Muscle layer of colon (tissue), 2 donors: ENCODE measurements at regions not wholly inside any gene's neighbourhood (a gene's known extent, or its start where the extent isn't known, plus 50 kb on each side); places are given as distances from the start of the nearest gene placed in this dataset.

ENCODE experiments used
- H3K27ac ChIP-seq: one replicate; pipeline ENCODE4 v1.7.0; 2013; ENCODE audit warnings: low read depth, mild to moderate bottlenecking, low read length, moderate library complexity
- H3K27me3 ChIP-seq, 2 donors: one replicate each; pipeline ENCODE4 v1.7.0; 2013; ENCODE audit warnings: low read length in 2 of 2, mild to moderate bottlenecking in 2 of 2; ENCODE audit not compliant: insufficient read depth in 2 of 2, control insufficient read depth in 1 of 2
- H3K36me3 ChIP-seq: one replicate; pipeline ENCODE4 v1.7.0; 2013; ENCODE audit warnings: mild to moderate bottlenecking, low read length; ENCODE audit not compliant: insufficient read depth
- H3K4me1 ChIP-seq: one replicate; pipeline ENCODE4 v1.7.0; 2013; ENCODE audit warnings: mild to moderate bottlenecking, low read length; ENCODE audit not compliant: insufficient read depth
- H3K4me3 ChIP-seq, 2 donors: one replicate each; pipeline ENCODE4 v1.7.0; 2013; ENCODE audit warnings: low read length in 2 of 2, low read depth in 1 of 2, mild to moderate bottlenecking in 1 of 2, moderate library complexity in 1 of 2
- H3K9ac ChIP-seq: one replicate; pipeline ENCODE4 v1.7.0; 2013; ENCODE audit warnings: low read length
- H3K9me3 ChIP-seq: one replicate; pipeline ENCODE4 v1.7.0; 2013; ENCODE audit warnings: mild to moderate bottlenecking, low read length
- donor health status: abdominal sarcoma.
- donor health status: Adenocarcinoma of cecum.

DNA sequence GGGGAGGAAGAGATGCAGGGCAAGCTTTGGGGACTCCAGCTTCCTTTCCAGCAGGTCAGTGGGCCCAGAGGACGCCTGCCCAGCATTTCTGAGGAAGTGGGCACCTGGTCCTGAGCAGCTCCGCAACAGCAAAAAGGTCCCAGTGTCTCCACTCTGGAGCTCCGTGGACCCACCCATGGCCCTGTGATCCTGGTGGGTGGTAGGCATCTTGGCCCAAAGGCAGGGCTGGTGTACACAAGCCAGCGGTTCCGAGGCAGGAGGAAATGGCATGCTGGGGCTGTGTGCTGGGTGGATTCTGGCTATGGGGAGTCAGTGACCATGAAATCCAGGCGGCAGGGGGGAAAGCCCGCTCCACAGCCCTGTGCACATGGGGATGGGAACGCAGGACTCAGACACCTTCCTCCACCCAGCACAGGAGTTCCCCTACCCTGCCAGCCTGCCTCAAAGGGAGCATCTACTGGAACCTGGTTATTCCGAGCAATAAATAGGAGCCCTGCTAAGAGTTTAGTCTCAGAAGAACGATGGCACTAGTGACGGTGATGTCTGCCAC is 206.0 kb downstream of the GLI2 start:
- no peak overlapping the region for H3K9ac ChIP-seq
- no peaks in the 10 kb centered on the region for H3K9me3 ChIP-seq
- H3K4me1 ChIP-seq = peaks cover 29% of the 10 kb centered on the region
- no peak overlapping the region for H3K4me3 ChIP-seq
- H3K27ac ChIP-seq = no peak overlapping the region
- no peaks in the 10 kb centered on the region for H3K36me3 ChIP-seq
- H3K27me3 ChIP-seq = no peaks in the 10 kb centered on the region

- H3K9ac ChIP-seq = no peak overlapping the region
- no peak overlapping the region for H3K27ac ChIP-seq
- H3K9me3 ChIP-seq = no peaks in the 10 kb centered on the region
- H3K4me3 ChIP-seq = no peak overlapping the region
- no peaks in the 10 kb centered on the region for H3K27me3 ChIP-seq
- no peaks in the 10 kb centered on the region for H3K36me3 ChIP-seq
- H3K4me1 ChIP-seq = peaks cover 19% of the 10 kb centered on the region
Observed at GRCh38 chr2:120942658-120943057, 207.0 kb downstream of the GLI2 start.

GRCh38 chr2:120943403-120944034 is 207.9 kb downstream of the GLI2 start:
- Histone ChIP-seq H3K4me1 (peaks cover 11% of the 10 kb centered on the region), H3K27me3 (no peaks in the 10 kb centered on the region), H3K9me3 (no peaks in the 10 kb centered on the region), H3K27ac (no peak overlapping the region), H3K36me3 (no peaks in the 10 kb centered on the region), H3K9ac (no peak overlapping the region), H3K4me3 (no peak overlapping the region)

DNA sequence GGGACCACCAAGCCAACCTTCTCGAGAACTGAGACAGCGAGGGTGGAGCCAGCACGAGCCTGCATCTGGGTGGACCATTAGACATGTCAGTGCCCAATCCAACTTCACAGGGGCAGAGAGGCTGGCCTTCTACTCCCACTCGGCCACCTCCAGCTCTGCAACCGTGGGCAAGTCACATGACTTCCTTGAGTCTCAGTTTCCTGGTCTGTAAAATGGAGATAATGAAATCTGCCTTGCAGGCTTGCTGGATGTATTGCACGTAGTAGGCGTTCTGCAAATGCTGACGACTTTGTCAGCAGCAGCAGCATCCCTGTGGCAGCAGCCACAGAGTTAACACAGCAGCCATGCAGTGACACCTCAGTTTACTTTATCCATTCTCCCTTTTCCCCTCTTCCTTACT is 208.9 kb downstream of the GLI2 start:
- Histone ChIP-seq H3K36me3 (no peaks in the 10 kb centered on the region), H3K27ac (no peak overlapping the region)

GRCh38 chr2:120945091-120945490 is 209.4 kb downstream of the GLI2 start:
- Histone ChIP-seq H3K4me1 (no peaks in the 10 kb centered on the region), H3K4me3 (no peak overlapping the region), H3K9ac (no peak overlapping the region), H3K36me3 (no peaks in the 10 kb centered on the region), H3K27ac (no peak overlapping the region), H3K27me3 (no peaks in the 10 kb centered on the region), H3K9me3 (no peaks in the 10 kb centered on the region)

More for the DNA sequence above, 208.9 kb downstream of the GLI2 start:
- H3K4me1 ChIP-seq = peaks cover 5% of the 10 kb centered on the region
- no peak overlapping the region for H3K4me3 ChIP-seq
- no peaks in the 10 kb centered on the region for H3K27me3 ChIP-seq
- no peak overlapping the region for H3K9ac ChIP-seq
- no peaks in the 10 kb centered on the region for H3K9me3 ChIP-seq

DNA sequence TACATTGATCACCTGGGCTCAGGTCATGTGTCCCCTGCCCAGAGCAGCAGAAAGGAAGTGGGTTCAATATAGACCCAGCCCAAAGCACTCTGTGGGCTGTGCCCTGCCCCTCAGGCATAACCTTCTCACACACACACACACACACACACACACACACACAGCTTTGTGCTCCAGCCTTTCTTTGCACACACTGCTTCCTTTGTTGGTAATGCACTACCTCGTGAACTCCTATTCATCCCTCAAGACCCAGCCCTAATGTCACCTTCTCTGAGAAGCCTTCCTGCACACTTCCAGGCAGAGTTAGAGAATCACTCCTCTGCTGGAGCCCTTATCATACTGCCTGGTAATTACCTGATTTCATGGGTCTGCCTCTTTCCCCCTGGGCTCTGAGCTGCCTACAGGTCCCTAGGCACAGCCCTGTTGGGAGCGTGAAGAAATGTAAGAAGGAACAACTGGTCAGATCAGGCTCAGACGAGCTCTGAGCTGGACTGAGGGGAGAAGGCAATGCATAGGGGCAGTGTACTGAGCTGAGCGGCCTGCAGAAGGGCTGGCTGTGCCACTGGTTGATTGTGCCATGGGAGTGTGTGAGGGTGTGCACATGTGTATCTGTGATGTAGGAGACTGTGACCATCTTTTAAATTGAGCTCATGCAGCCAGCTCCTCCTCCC is 210.3 kb downstream of the GLI2 start:
- Histone ChIP-seq H3K4me3 (no peak overlapping the region), H3K27ac (no peak overlapping the region), H3K9me3 (no peaks in the 10 kb centered on the region), H3K4me1 (no peaks in the 10 kb centered on the region), H3K9ac (no peak overlapping the region), H3K36me3 (no peaks in the 10 kb centered on the region), H3K27me3 (no peaks in the 10 kb centered on the region)

- Histone ChIP-seq H3K9me3 (no peaks in the 10 kb centered on the region), H3K4me3 (no peak overlapping the region), H3K36me3 (peaks cover 11% of the 10 kb centered on the region), H3K9ac (no peak overlapping the region), H3K27me3 (no peaks in the 10 kb centered on the region), H3K27ac (no peak overlapping the region), H3K4me1 (peaks cover 2% of the 10 kb centered on the region)
Observed at GRCh38 chr2:120947327-120947726, 211.7 kb downstream of the GLI2 start.

DNA sequence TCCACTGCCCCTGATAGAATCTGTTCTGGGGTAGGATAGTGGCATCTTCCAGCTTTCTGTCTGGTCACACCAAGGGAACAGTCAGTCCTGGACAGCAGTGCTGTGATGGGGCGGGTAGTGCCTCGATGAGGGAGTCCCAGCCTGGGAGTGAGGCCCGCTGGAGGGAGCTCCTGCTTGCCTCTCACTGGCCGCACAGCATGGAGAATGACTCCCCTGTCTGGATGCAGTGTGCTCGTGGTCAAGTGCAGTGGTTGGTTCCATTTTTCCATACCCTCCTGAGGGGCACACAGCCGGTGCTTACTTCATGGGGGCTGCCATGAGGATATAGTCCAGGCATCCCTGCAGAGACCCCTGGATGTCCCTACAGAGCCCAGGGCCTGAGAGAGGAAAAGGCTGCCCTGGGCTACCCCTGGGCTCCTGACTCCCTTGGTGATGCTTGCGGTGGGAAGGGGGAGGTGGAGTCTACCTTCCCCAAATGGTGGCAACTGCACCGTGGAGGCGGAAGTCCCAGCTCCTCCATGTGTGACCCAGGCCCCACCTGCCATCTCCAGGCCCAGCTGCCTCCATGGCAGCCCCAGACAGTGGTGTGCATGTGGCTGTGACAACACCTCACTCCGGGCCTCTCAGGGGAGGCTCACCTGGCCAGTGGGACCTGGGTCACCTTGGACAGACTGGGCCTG is 212.5 kb downstream of the GLI2 start:
- no peak overlapping the region for H3K4me3 ChIP-seq
- H3K9ac ChIP-seq = no peak overlapping the region
- peaks cover 15% of the 10 kb centered on the region for H3K36me3 ChIP-seq
- no peaks in the 10 kb centered on the region for H3K9me3 ChIP-seq
- no peak overlapping the region for H3K27ac ChIP-seq
- no peaks in the 10 kb centered on the region for H3K27me3 ChIP-seq
- H3K4me1 ChIP-seq = peaks cover 7% of the 10 kb centered on the region

GRCh38 chr2:120948662-120949011 is 213.0 kb downstream of the GLI2 start:
- Histone ChIP-seq H3K9me3 (no peaks in the 10 kb centered on the region), H3K4me3 (no peak overlapping the region), H3K27ac (no peak overlapping the region), H3K4me1 (peaks cover 7% of the 10 kb centered on the region), H3K36me3 (peaks cover 15% of the 10 kb centered on the region), H3K27me3 (no peaks in the 10 kb centered on the region), H3K9ac (no peak overlapping the region)

GRCh38 chr2:120949027-120949956 is 213.6 kb downstream of the GLI2 start:
- Histone ChIP-seq H3K9me3 (no peaks in the 10 kb centered on the region), H3K4me3 (no peak overlapping the region), H3K27me3 (no peaks in the 10 kb centered on the region), H3K9ac (no peak overlapping the region), H3K27ac (no peak overlapping the region), H3K4me1 (peaks cover 7% of the 10 kb centered on the region), H3K36me3 (peaks cover 15% of the 10 kb centered on the region)
